ENCODE measurements at regions not wholly inside any gene's neighbourhood (a gene's known extent, or its start where the extent isn't known, plus 50 kb on each side); places are given as distances from the start of the nearest gene placed in this dataset.

GRCh38 chr5:71953866-71954265 lies 153.4 kb upstream of the MAP1B start:
- no peak for FAIRE-seq

GRCh38 chr5:71954329-71954728 lies 152.9 kb upstream of the MAP1B start:
- FAIRE-seq = no peak

- peak; percentile 62 for FAIRE-seq
Measured at GRCh38 chr5:71955723-71956122, 151.6 kb upstream of the MAP1B start.

- no peak for FAIRE-seq
Measured at GRCh38 chr5:71957292-71957898, 149.9 kb upstream of the MAP1B start.

GRCh38 chr5:71960195-71960594 lies 147.1 kb upstream of the MAP1B start:
- no peak for FAIRE-seq

- no peak for FAIRE-seq
Measured at GRCh38 chr5:71961786-71962185, 145.5 kb upstream of the MAP1B start.

- no peak for FAIRE-seq
Measured at GRCh38 chr5:71969460-71969859, 137.8 kb upstream of the MAP1B start.

GRCh38 chr5:71971862-71972261 lies 135.4 kb upstream of the MAP1B start:
- FAIRE-seq = no peak

GRCh38 chr5:71972777-71973473 lies 134.3 kb upstream of the MAP1B start:
- no peak for FAIRE-seq

GRCh38 chr5:71973563-71973962 lies 133.7 kb upstream of the MAP1B start:
- no peak for FAIRE-seq

- no peak for FAIRE-seq
Measured at GRCh38 chr5:71974165-71974564, 133.1 kb upstream of the MAP1B start.

GRCh38 chr5:71974622-71975021 lies 132.7 kb upstream of the MAP1B start:
- no peak for FAIRE-seq

GRCh38 chr5:71976449-71976848 lies 130.8 kb upstream of the MAP1B start:
- no peak for FAIRE-seq

GRCh38 chr5:71977311-71977710 lies 130.0 kb upstream of the MAP1B start:
- no peak for FAIRE-seq

- FAIRE-seq = no peak
Measured at GRCh38 chr5:71978216-71978615, 129.1 kb upstream of the MAP1B start.

GRCh38 chr5:71982717-71983395 lies 124.4 kb upstream of the MAP1B start:
- FAIRE-seq = no peak

- no peak for FAIRE-seq
Measured at GRCh38 chr5:71986101-71986500, 121.2 kb upstream of the MAP1B start.

GRCh38 chr5:71988808-71989207 lies 118.5 kb upstream of the MAP1B start:
- FAIRE-seq = no peak

GRCh38 chr5:71993600-71993999 lies 113.7 kb upstream of the MAP1B start:
- FAIRE-seq = no peak

GRCh38 chr5:71996789-71997188 lies 110.5 kb upstream of the MAP1B start:
- no peak for FAIRE-seq

- no peak for FAIRE-seq
Measured at GRCh38 chr5:71998746-71999145, 108.5 kb upstream of the MAP1B start.

GRCh38 chr5:72000707-72001106 lies 106.6 kb upstream of the MAP1B start:
- FAIRE-seq = no peak

GRCh38 chr5:72005671-72006070 lies 101.6 kb upstream of the MAP1B start:
- no peak for FAIRE-seq

- FAIRE-seq = no peak
Measured at GRCh38 chr5:72006361-72006760, 100.9 kb upstream of the MAP1B start.
